AML-193 (cell line): ENCODE measurements at regions not wholly inside any gene's neighbourhood (a gene's known extent, or its start where the extent isn't known, plus 50 kb on each side); places are given as distances from the start of the nearest gene placed in this dataset.

Experiments
- DNase-seq, 2 experiments: peaks; one replicate each; lab custom pipeline; 2025; lab: John Stamatoyannopoulos, UW

GRCh38 chr4:35963383-35963782, 280.9 kb downstream of the ARAP2 start:
- DNase-seq = no peak

GRCh38 chr4:35963974-35964515, 280.3 kb downstream of the ARAP2 start:
- no peak for DNase-seq

- no peak for DNase-seq
Measured at GRCh38 chr4:35965300-35965699, 279.0 kb downstream of the ARAP2 start.

GRCh38 chr4:35966566-35966965, 277.7 kb downstream of the ARAP2 start:
- no peak for DNase-seq

GRCh38 chr4:35970366-35970960, 273.9 kb downstream of the ARAP2 start:
- DNase-seq = no peak

- DNase-seq = no peak
Measured at GRCh38 chr4:35972814-35973213, 271.5 kb downstream of the ARAP2 start.

GRCh38 chr4:35975617-35976355, 268.5 kb downstream of the ARAP2 start:
- no peak for DNase-seq

GRCh38 chr4:35978551-35978950, 265.8 kb downstream of the ARAP2 start:
- no peak for DNase-seq

GRCh38 chr4:35982318-35982717, 262.0 kb downstream of the ARAP2 start:
- no peak for DNase-seq

- DNase-seq = no peak
Measured at GRCh38 chr4:35986537-35986936, 257.8 kb downstream of the ARAP2 start.

- DNase-seq = no peak
Measured at GRCh38 chr4:35993606-35994005, 250.7 kb downstream of the ARAP2 start.

GRCh38 chr4:36000941-36001557, 243.3 kb downstream of the ARAP2 start:
- no peak for DNase-seq

- DNase-seq = no peak
Measured at GRCh38 chr4:36003051-36003450, 241.3 kb downstream of the ARAP2 start.

- DNase-seq = no peak
Measured at GRCh38 chr4:36004204-36004851, 240.0 kb downstream of the ARAP2 start.

GRCh38 chr4:36006226-36006625, 238.1 kb downstream of the ARAP2 start:
- DNase-seq = no peak

- no peak for DNase-seq
Measured at GRCh38 chr4:36010397-36010929, 233.9 kb downstream of the ARAP2 start.

GRCh38 chr4:36011381-36011780, 232.9 kb downstream of the ARAP2 start:
- DNase-seq = no peak

- DNase-seq = no peak
Measured at GRCh38 chr4:36012503-36012902, 231.8 kb downstream of the ARAP2 start.

GRCh38 chr4:36013206-36013605, 231.1 kb downstream of the ARAP2 start:
- DNase-seq = no peak
